ENCODE measurements at regions not wholly inside any gene's neighbourhood (a gene's known extent, or its start where the extent isn't known, plus 50 kb on each side); places are given as distances from the start of the nearest gene placed in this dataset.

DNA sequence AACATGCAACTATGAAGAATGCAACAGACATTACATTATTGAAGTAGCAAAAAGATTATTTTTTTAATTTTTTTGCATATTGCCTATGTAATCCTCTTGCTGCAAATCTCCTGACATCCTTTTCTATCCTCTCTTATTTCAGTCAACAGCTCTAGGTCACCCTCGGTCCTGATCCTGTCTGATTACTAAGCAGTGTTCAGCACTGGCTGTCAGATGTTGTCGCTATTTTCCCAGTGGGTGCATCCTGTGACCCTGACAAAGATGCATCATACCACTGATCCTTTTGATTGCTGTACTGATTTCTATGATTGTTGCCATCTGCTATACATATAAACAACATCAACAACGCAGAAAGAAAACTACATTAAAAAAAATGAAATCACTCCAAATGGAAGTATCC lies 443.7 kb upstream of the PRR20A start:
- Histone ChIP-seq H2BK15ac (ENCODE audit: low read length) (no peak overlapping the region), H2AK5ac (ENCODE audit: low read depth, low read length) (no peak overlapping the region), H3K4me2 (ENCODE audit: insufficient read depth in 1 of 2, low read depth in 2 of 2, low read length in 2 of 2) (no peak overlapping the region), H4K5ac (ENCODE audit: insufficient read length, low read depth, low read length) (no peak overlapping the region), H3K4me3 (ENCODE audit: extremely low read depth in 1 of 4, insufficient read depth in 2 of 4, low read depth in 3 of 4, low read length in 4 of 4) (no peak overlapping the region), H3K79me2 (ENCODE audit: control insufficient read depth in 1 of 2, insufficient read depth in 2 of 2, low read length in 2 of 2) (no peaks in the 10 kb centered on the region), H3K23ac (ENCODE audit: insufficient read length) (no peak overlapping the region), H3K9ac (replicated peaks in 1 of 4; ENCODE audit: extremely low read depth in 1 of 4, low read depth in 3 of 4, low read length in 3 of 4) (no peak overlapping the region), H2BK12ac (ENCODE audit: low read depth, low read length) (no peak overlapping the region), H3K4me1 (replicated peaks in 1 of 4; ENCODE audit: control insufficient read depth in 3 of 4, insufficient read depth in 4 of 4, low read length in 3 of 4) (no peaks in the 10 kb centered on the region), H3K56ac (replicated peaks; ENCODE audit: insufficient read length, low read depth, low read length) (no peak overlapping the region), H3K4ac (replicated peaks; ENCODE audit: insufficient read length, low read depth, low read length) (no peak overlapping the region), H4K8ac (ENCODE audit: extremely low read depth, insufficient read depth, low read length) (no peak overlapping the region), H2BK5ac (ENCODE audit: low read depth, low read length) (no peak overlapping the region), H4K91ac (replicated peaks; ENCODE audit: insufficient read length, low read length) (no peak overlapping the region), H3K36me3 (ENCODE audit: control insufficient read depth in 2 of 4, insufficient read depth in 4 of 4, low read length in 3 of 4) (no peaks in the 10 kb centered on the region), H4K20me1 (replicated peaks in 1 of 2; ENCODE audit: control insufficient read depth in 1 of 2, insufficient read depth in 2 of 2, low read length in 2 of 2) (no peaks in the 10 kb centered on the region), H3K18ac (ENCODE audit: extremely low read depth, low read length) (no peak overlapping the region), H2AFZ (ENCODE audit: low read length) (no peak overlapping the region), H3K9me3 (ENCODE audit: insufficient read depth in 2 of 2, low read depth in 1 of 2, low read length in 1 of 2) (no peaks in the 10 kb centered on the region), H3K27me3 (replicated peaks in 1 of 4; ENCODE audit: control insufficient read depth in 3 of 4, extremely low read depth in 1 of 4, insufficient read depth in 3 of 4, low read length in 3 of 4) (no peaks in the 10 kb centered on the region), H2BK20ac (ENCODE audit: low read length) (no peak overlapping the region), H3K14ac (ENCODE audit: insufficient read length) (no peak overlapping the region), H3K27ac (ENCODE audit: low read depth, low read length) (no peak overlapping the region), H3K79me1 (ENCODE audit: low read depth, low read length) (no peaks in the 10 kb centered on the region), H2BK120ac (replicated peaks; ENCODE audit: low read depth, low read length) (no peak overlapping the region), H3K23me2 (ENCODE audit: low read depth, low read length) (no peaks in the 10 kb centered on the region)
- WGBS, 2 experiments (ENCODE audit: extremely low coverage in 1 of 2, insufficient coverage in 1 of 2, insufficient read length in 1 of 2, insufficient replicate concordance in 2 of 2, low coverage in 1 of 2, low lambda C conversion rate in 2 of 2, missing lambda C conversion rate in 1 of 2): 96% methylated on average over 3 of the region's 3 CpGs; no CpG with 5 or more reads in 1 of the 2 experiments
- FAIRE-seq (no peak), DNase-seq (ENCODE audit: low read depth in 1 of 2, low spot score in 2 of 2) (no peak)
- ChIA-PET POLR2A (ENCODE audit: partially characterized antibody) (no interaction called here), CTCF (ENCODE audit: partially characterized antibody) (interaction anchor here (0.8 kb wide), 1 partner anchor 14 kb away, joined by 5 read pairs; no protein-coding TSS in a partner anchor)
- TF ChIP-seq CBX5 (IDR thresholded peaks at IDR 0.05; ENCODE audit: low read depth, low read length) (no peak), RXRA (IDR thresholded peaks at IDR 0.05; ENCODE audit: insufficient read depth, low read depth, low read length) (no peak), POLR2A (IDR thresholded peaks at IDR 0.05; ENCODE audit: control extremely low read depth in 1 of 2, low read depth in 2 of 2, low read length in 2 of 2) (no peak), NANOG (IDR thresholded peaks at IDR 0.05; ENCODE audit: insufficient read depth, low read depth, low read length, poor library complexity, severe bottlenecking) (no peak), MAFK (IDR thresholded peaks at IDR 0.05; ENCODE audit: low read depth, low read length) (no peak), KDM1A (IDR thresholded peaks at IDR 0.05; ENCODE audit: borderline replicate concordance, low read length) (no peak), CTBP2 (IDR thresholded peaks at IDR 0.05; ENCODE audit: borderline replicate concordance, insufficient read depth, insufficient read length, low read length) (no peak), POU5F1 (IDR thresholded peaks at IDR 0.05; ENCODE audit: low read depth, low read length) (no peak), RBBP5 (IDR thresholded peaks at IDR 0.05; ENCODE audit: borderline replicate concordance, low read depth, low read length) (no peak), SP2 (IDR thresholded peaks at IDR 0.05; ENCODE audit: low read length) (no peak), EP300 (IDR thresholded peaks at IDR 0.05; ENCODE audit: borderline replicate concordance in 1 of 2, low read depth in 2 of 2, low read length in 2 of 2) (no peak), GTF2F1 (IDR thresholded peaks at IDR 0.05; ENCODE audit: borderline replicate concordance, low read depth, low read length) (no peak), PHF8 (conservative IDR thresholded peaks at IDR 0.05; ENCODE audit: low read depth, low read length) (no peak), ASH2L (IDR thresholded peaks at IDR 0.05; ENCODE audit: low read length) (no peak), SIRT6 (IDR thresholded peaks at IDR 0.05; ENCODE audit: low read length) (no peak)
- TF ChIP-seq, protein P1, sequence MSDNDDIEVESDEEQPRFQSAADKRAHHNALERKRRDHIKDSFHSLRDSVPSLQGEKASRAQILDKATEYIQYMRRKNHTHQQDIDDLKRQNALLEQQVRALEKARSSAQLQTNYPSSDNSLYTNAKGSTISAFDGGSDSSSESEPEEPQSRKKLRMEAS (IDR thresholded peaks at IDR 0.05): no peak

Data from H1 (cell line).